Right lobe of liver (tissue), 4 donors: ENCODE measurements at regions not wholly inside any gene's neighbourhood (a gene's known extent, or its start where the extent isn't known, plus 50 kb on each side); places are given as distances from the start of the nearest gene placed in this dataset.

Source experiments
- POLR2A ChIP-seq: fragments of 450-650 bp; IDR thresholded peaks from one replicate; pipeline ENCODE4 v1.6.1; 2017; ENCODE audit warnings: antibody characterized with exemption, mild to moderate bottlenecking
- TF ChIP-seq, protein P1 (sequence below), 4 donors: fragments of 200-600 bp in 3 of 4; fragments of 450-650 bp in 1 of 4; IDR thresholded peaks; one replicate each; pipeline versions ENCODE4 v1.5.1 to v1.8.0; 2016 to 2022; ENCODE audit warnings: antibody characterized with exemption in 4 of 4, mild to moderate bottlenecking in 2 of 4
- donor health status: DM: no; HTN: no; CAD: no.
- donor health status: DM: no; HTN: no; CAD: no.
- donor health status: DM: no; HTN: yes; CAD: no.

DNA sequence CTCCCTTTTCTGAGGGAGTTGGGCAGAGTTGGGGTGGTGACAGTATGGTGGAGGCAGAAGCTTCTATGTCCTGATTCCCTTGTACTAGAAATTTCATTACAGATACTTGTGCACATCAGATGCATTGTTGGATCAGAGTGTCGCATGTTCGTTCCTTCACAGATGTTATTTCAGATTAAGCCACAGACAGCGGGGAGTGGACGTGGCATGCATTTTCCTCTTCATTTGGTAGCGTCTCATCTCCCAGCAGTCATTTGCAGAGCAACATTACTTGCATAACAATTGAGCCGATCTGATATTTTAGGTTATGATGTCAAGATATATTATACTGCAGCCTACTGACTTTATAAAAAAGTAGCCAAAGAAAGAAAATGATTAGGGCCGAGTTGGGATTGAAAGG is 261.6 kb upstream of the SASH1 start:
- TF ChIP-seq, protein P1, sequence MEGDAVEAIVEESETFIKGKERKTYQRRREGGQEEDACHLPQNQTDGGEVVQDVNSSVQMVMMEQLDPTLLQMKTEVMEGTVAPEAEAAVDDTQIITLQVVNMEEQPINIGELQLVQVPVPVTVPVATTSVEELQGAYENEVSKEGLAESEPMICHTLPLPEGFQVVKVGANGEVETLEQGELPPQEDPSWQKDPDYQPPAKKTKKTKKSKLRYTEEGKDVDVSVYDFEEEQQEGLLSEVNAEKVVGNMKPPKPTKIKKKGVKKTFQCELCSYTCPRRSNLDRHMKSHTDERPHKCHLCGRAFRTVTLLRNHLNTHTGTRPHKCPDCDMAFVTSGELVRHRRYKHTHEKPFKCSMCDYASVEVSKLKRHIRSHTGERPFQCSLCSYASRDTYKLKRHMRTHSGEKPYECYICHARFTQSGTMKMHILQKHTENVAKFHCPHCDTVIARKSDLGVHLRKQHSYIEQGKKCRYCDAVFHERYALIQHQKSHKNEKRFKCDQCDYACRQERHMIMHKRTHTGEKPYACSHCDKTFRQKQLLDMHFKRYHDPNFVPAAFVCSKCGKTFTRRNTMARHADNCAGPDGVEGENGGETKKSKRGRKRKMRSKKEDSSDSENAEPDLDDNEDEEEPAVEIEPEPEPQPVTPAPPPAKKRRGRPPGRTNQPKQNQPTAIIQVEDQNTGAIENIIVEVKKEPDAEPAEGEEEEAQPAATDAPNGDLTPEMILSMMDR (IDR thresholded peaks at IDR 0.05), result no peak
- TF ChIP-seq POLR2A, result no peak
